HFFc6 (cell line): ENCODE measurements at regions not wholly inside any gene's neighbourhood (a gene's known extent, or its start where the extent isn't known, plus 50 kb on each side); places are given as distances from the start of the nearest gene placed in this dataset.

Experiments
- DNase-seq: peaks from one replicate; pipeline ENCODE4 v3.0.0-alpha.2; 2018
- H3K27ac Mint-ChIP-seq: 2 replicates; pipeline ENCODE4 v1.8.0; 2020; ENCODE audit warnings: mild to moderate bottlenecking, mixed read lengths
- H3K27me3 Mint-ChIP-seq: 2 replicates; pipeline ENCODE4 v1.8.0; 2021; ENCODE audit warnings: mild to moderate bottlenecking, moderate library complexity, mixed read lengths; ENCODE audit not compliant: insufficient read depth
- H3K36me3 Mint-ChIP-seq: 2 replicates; pipeline ENCODE4 v1.8.0; 2021; ENCODE audit warnings: low read depth, mixed read lengths
- H3K4me1 Mint-ChIP-seq: 2 replicates; pipeline ENCODE4 v1.8.0; 2020; ENCODE audit warnings: low read depth, mixed read lengths
- H3K4me3 Mint-ChIP-seq: 2 replicates; pipeline ENCODE4 v1.8.0; 2020; ENCODE audit warnings: mild to moderate bottlenecking, moderate library complexity, mixed read lengths
- H3K9me3 Mint-ChIP-seq: 2 replicates; pipeline ENCODE4 v1.8.0; 2020; ENCODE audit warnings: mild to moderate bottlenecking, mixed read lengths
- CTCF ChIP-seq: fragments of 200-600 bp; sonication (generic); IDR thresholded peaks from 2 replicates; pipeline ENCODE4 v1.5.0; 2021; ENCODE audit warnings: antibody characterized with exemption, mild to moderate bottlenecking

DNA sequence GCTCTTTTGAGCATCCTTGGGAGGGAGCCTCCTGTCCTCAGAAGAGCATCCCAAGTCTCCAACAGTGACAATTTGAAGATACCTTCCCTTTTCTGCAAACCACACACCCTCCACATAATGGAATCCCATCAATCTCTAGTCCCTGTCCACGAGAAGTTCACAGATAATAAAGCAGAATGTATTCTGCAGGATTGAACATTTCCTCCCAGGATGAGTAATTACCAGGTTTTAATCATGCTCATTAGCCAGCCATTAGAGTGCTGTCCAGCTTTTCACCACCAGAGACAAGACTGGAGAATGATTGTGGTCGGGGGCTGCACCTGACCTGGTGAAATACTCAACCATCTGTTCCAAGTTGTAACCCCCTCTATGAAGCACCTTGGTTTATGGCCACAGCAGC, 958.6 kb downstream of the KCNMA1 start:
- TF ChIP-seq CTCF, result no peak
- DNase-seq, result no peak
- Mint-ChIP-seq H3K36me3 (no peaks in the 10 kb centered on the region), H3K27me3 (peaks cover 6% of the 10 kb centered on the region), H3K4me1 (no peaks in the 10 kb centered on the region), H3K4me3 (no peak overlapping the region), H3K9me3 (no peaks in the 10 kb centered on the region), H3K27ac (no peak overlapping the region)

DNA sequence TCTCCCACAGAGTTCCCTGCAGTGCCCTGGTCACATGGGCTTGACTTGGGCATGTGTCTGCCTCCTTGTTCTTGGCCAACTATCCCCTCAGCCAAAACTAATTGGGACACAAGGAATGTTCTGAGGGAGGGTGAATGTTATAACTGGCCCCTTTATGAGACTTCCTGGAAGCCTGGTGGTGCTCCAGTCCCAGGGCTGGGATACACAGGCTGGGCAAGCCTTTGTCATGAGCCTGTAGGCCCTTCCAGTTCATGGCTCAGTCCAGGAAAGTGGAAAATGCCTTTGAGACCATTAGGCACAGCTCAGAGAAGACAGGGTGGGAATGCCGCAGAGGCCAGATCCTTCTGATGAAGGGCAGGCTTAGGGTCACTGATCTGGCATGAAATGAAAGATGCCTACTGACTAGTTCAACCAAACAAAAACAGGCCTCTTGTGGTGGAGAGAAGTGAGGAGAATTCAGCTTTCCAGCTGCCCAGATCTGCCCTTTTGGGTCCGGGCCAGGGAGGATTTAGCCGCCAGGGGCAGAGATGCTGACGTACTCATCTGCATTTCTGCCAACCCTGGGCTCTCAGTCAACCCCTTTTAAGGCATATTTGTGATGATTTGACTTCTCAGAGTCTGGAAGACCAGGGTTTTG, 961.5 kb downstream of the KCNMA1 start:
- DNase-seq, result no peak
- no peaks in the 10 kb centered on the region for H3K4me1 Mint-ChIP-seq
- H3K9me3 Mint-ChIP-seq, result no peaks in the 10 kb centered on the region
- H3K27ac Mint-ChIP-seq, result no peak overlapping the region
- TF ChIP-seq CTCF, result no peak
- H3K27me3 Mint-ChIP-seq, result peaks cover 6% of the 10 kb centered on the region
- H3K36me3 Mint-ChIP-seq, result no peaks in the 10 kb centered on the region
- H3K4me3 Mint-ChIP-seq, result no peak overlapping the region

- H3K4me1 Mint-ChIP-seq, result no peaks in the 10 kb centered on the region
- no peaks in the 10 kb centered on the region for H3K9me3 Mint-ChIP-seq
- TF ChIP-seq CTCF, result no peak
- DNase-seq, result no peak
- no peak overlapping the region for H3K4me3 Mint-ChIP-seq
- H3K27ac Mint-ChIP-seq, result no peak overlapping the region
- H3K36me3 Mint-ChIP-seq, result no peaks in the 10 kb centered on the region
- peaks cover 6% of the 10 kb centered on the region for H3K27me3 Mint-ChIP-seq
Measured at GRCh38 chr10:76675561-76675950, 962.1 kb downstream of the KCNMA1 start.

DNA sequence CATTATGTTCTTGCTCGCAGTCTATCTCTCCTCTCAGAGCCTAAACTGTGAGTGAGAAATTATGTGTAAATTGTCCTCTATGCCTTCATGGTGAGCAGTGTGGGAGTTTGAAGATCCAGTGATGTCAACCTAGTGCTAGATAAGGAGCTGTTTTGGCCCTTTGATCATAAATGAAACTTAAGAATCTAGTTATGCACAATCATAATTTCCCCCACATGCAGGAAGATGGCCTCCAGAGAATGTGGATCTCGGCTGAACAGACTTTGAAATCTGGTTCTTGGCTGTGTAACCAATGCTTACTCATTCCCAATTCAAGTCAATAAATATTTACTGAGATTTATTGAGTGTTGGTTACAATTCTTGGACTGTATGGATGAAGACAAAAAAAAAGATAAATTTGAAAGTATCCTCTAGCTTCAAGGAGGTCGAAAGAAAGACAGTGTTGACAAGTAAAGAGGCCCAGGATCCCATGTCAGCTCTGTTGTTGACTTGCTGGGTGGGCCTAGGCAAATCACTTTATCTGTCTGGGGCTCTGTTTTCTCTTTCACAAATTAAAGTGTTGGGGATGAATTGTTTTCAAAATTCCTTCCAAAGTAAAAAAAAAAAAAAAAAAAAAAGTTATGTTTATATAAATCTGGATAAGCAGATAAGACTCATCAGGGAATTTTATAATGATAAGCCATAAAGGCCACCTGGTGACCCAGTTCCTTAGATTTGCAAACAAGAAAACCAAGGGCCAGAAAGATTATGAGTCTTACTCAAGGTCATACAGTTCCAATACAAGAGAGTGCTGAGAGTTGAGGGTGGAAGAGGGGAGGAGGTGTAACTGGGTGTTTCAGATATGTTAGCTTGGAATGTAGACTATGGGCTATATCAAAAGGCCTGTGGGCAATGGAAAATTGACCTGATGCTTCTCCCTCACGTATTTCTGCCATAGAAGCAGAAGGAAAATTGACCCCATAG, 969.9 kb downstream of the KCNMA1 start:
- no peak for TF ChIP-seq CTCF
- H3K4me3 Mint-ChIP-seq, result no peak overlapping the region
- H3K27me3 Mint-ChIP-seq, result peaks cover under 1% of the 10 kb centered on the region; the same call in 1 of the 2 replicates
- H3K36me3 Mint-ChIP-seq, result no peaks in the 10 kb centered on the region
- no peaks in the 10 kb centered on the region; the same call in 1 of the 2 replicates for H3K9me3 Mint-ChIP-seq
- no peak for DNase-seq
- H3K27ac Mint-ChIP-seq, result no peak overlapping the region
- no peaks in the 10 kb centered on the region for H3K4me1 Mint-ChIP-seq

- Mint-ChIP-seq H3K4me1 (no peaks in the 10 kb centered on the region), H3K27me3 (no peaks in the 10 kb centered on the region; the same call in 1 of the 2 replicates), H3K36me3 (no peaks in the 10 kb centered on the region), H3K4me3 (no peak overlapping the region), H3K27ac (no peak overlapping the region), H3K9me3 (no peaks in the 10 kb centered on the region; the same call in 1 of the 2 replicates)
- no peak for DNase-seq
- no peak for TF ChIP-seq CTCF
Measured at GRCh38 chr10:76666891-76667290, 970.7 kb downstream of the KCNMA1 start.
